Lung (tissue), 11 donors: ENCODE measurements at regions not wholly inside any gene's neighbourhood (a gene's known extent, or its start where the extent isn't known, plus 50 kb on each side); places are given as distances from the start of the nearest gene placed in this dataset.

Experiments used
- ATAC-seq: fragments of 200-7000 bp; cut with Tn5 transposase; one replicate; pipeline ENCODE4 v1.9.1; 2020; ENCODE audit warnings: moderate number of reproducible peaks; ENCODE audit not compliant: insufficient read depth, low FRiP score
- DNase-seq, 3 donors: peaks; one replicate each; pipeline ENCODE4 v3.0.0-alpha.2; 2013 to 2017
- H3K27ac ChIP-seq, 2 donors: one replicate each; pipeline ENCODE4 v1.5.1; 2013; ENCODE audit warnings: mild to moderate bottlenecking in 2 of 2, moderate library complexity in 2 of 2, control low read depth in 1 of 2, inconsistent platforms in 1 of 2, low read depth in 1 of 2, low read length in 1 of 2
- H3K27me3 ChIP-seq, 3 donors: one replicate each; pipeline ENCODE4 v1.5.1; 2013; ENCODE audit warnings: low read length in 2 of 3; ENCODE audit not compliant: control insufficient read depth in 3 of 3, insufficient read depth in 3 of 3
- H3K36me3 ChIP-seq, 4 donors: one replicate each; pipeline ENCODE4 v1.5.1; 2013; ENCODE audit warnings: low read length in 4 of 4, mild to moderate bottlenecking in 1 of 4, moderate library complexity in 1 of 4; ENCODE audit not compliant: control insufficient read depth in 4 of 4, insufficient read depth in 4 of 4
- H3K4me1 ChIP-seq, 5 donors: one replicate each; pipeline ENCODE4 v1.5.1; 2013; ENCODE audit warnings: low read length in 5 of 5, mild to moderate bottlenecking in 2 of 5, moderate library complexity in 1 of 5; ENCODE audit not compliant: control insufficient read depth in 5 of 5, insufficient read depth in 5 of 5
- H3K4me3 ChIP-seq: one replicate; pipeline ENCODE4 v1.5.1; 2013; ENCODE audit warnings: mild to moderate bottlenecking, control low read depth, moderate library complexity
- H3K9ac ChIP-seq, 2 donors: one replicate each; pipeline ENCODE4 v1.5.1; 2013; ENCODE audit warnings: low read length in 2 of 2, control low read depth in 1 of 2; ENCODE audit not compliant: insufficient read depth in 1 of 2
- H3K9me3 ChIP-seq, 4 donors: one replicate each; pipeline ENCODE4 v1.5.1; 2013; ENCODE audit warnings: low read length in 3 of 4, mild to moderate bottlenecking in 1 of 4, moderate library complexity in 1 of 4; ENCODE audit not compliant: control insufficient read depth in 4 of 4, insufficient read depth in 3 of 4
- WGBS, 2 donors: extraction: QIAGEN DNeasy Blood & Tissue Kit; methylation state at CpG; one replicate each; pipeline ENCODE4 v1.1.7; 2013; 5-methylcytosine and 5-hydroxymethylcytosine counted together
- TF ChIP-seq, protein P1 (sequence below): IDR thresholded peaks from 2 replicates; pipeline ENCODE4 v1.5.1; 2012; ENCODE audit warnings: mild to moderate bottlenecking; ENCODE audit errors: control extremely low read depth, extremely low read depth
- donor health status: control.
- donor health status: control.
- donor health status: Bipolar disorder and iron deficiency.
- donor health status: healthy.
- donor health status: DM: yes; HTN: yes; CAD: no.

GRCh38 chr22:49264696-49265095 is 563.0 kb downstream of the BRD1 start:
- Histone ChIP-seq H3K27me3 (peaks cover 0 to 34% (median 18%) of the 10 kb centered on the region in 3 donors), H3K27ac (no peak overlapping the region), H3K4me1 (no peaks in the 10 kb centered on the region), H3K4me3 (no peak overlapping the region), H3K9me3 (peaks cover 0 to 2% (median 0%) of the 10 kb centered on the region in 4 donors), H3K36me3 (no peaks in the 10 kb centered on the region), H3K9ac (no peak overlapping the region)
- TF ChIP-seq, protein P1, sequence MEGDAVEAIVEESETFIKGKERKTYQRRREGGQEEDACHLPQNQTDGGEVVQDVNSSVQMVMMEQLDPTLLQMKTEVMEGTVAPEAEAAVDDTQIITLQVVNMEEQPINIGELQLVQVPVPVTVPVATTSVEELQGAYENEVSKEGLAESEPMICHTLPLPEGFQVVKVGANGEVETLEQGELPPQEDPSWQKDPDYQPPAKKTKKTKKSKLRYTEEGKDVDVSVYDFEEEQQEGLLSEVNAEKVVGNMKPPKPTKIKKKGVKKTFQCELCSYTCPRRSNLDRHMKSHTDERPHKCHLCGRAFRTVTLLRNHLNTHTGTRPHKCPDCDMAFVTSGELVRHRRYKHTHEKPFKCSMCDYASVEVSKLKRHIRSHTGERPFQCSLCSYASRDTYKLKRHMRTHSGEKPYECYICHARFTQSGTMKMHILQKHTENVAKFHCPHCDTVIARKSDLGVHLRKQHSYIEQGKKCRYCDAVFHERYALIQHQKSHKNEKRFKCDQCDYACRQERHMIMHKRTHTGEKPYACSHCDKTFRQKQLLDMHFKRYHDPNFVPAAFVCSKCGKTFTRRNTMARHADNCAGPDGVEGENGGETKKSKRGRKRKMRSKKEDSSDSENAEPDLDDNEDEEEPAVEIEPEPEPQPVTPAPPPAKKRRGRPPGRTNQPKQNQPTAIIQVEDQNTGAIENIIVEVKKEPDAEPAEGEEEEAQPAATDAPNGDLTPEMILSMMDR: no peak
- 74 to 75% methylated on average over 11 of the region's 11 CpGs for WGBS, 2 donors
- DNase-seq (no peak), ATAC-seq (no peak)

DNA sequence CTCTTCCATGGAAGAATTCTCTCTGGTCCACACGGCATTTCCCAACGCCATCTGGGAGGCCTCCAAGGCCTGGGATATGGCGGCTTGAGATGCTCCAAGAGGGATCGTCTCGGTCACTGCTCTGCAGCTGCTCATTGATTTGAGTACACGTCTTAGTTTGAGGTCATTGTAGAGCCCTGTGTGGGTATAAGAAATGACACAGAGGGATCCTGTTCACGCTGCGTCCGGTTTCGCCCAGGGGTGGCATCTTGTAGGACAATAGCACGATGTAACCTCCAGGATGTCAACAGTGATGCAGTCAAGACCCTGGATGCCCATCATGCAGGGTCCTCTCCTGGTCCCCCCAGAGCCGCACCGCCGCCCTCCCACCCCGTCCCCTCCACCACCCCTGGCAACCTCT is 564.6 kb downstream of the BRD1 start:
- Histone ChIP-seq H3K27me3 (peaks cover 0 to 20% (median 9%) of the 10 kb centered on the region in 3 donors), H3K9me3 (peaks cover 0 to 2% (median 0%) of the 10 kb centered on the region in 4 donors), H3K4me1 (no peaks in the 10 kb centered on the region), H3K9ac (no peak overlapping the region), H3K36me3 (no peaks in the 10 kb centered on the region), H3K4me3 (no peak overlapping the region), H3K27ac (no peak overlapping the region)
- DNase-seq (no peak), ATAC-seq (no peak)
- TF ChIP-seq, protein P1: no peak
- 93 to 94% methylated on average over 15 of the region's 15 CpGs for WGBS, 2 donors

DNA sequence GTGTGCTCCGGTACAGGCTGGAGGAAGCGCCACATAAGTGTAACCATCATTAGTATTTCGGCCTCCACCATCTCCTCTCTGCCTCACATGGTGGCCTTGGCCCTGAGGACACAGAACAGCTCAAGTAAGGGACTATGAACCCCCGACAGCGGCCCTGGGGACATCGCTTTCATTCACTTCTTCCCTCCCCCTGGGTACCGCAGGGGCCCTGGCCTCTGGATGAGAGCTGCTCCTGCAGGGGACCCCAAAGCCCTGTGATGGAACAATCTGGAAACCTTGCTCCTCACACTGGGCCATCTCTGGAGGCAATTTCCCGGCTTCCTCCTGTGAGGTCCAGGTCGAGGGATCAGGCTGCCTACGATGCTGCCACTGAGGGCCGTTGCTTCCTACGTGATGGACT is 565.5 kb downstream of the BRD1 start:
- Histone ChIP-seq H3K27me3 (peaks cover 0 to 12% (median 0%) of the 10 kb centered on the region in 3 donors), H3K4me1 (no peaks in the 10 kb centered on the region), H3K9me3 (peaks cover 0 to 4% (median 0%) of the 10 kb centered on the region in 4 donors), H3K9ac (no peak overlapping the region), H3K4me3 (no peak overlapping the region), H3K36me3 (no peaks in the 10 kb centered on the region), H3K27ac (no peak overlapping the region)
- ATAC-seq (no peak), DNase-seq (no peak)
- TF ChIP-seq, protein P1: no peak
- WGBS, 2 donors: 90 to 94% methylated on average over 12 of the region's 12 CpGs

DNA sequence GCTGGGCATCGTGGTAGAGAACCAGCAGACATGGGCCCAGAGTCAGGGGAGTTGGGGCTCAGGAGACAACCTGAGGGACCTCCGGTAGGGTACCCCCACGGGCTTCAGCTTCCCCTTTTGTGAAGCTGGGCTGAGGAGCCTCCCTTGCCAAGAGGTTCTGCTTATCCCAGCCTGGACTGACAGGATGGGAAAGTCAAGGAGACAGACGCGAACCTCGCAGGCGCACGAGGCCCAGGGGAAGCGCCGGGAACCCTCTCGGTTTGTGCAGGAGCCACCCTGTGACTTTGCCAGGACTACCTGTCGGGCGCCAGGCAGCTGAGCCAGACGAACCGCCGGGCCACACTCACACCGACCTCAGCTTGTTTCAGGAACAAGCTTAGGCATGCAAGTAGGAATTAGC is 566.1 kb downstream of the BRD1 start:
- WGBS, 2 donors: 82 to 86% methylated on average over 17 of the region's 17 CpGs

More for the DNA sequence above, 566.1 kb downstream of the BRD1 start:
- Histone ChIP-seq H3K4me1 (no peaks in the 10 kb centered on the region), H3K9me3 (peaks cover 0 to 4% (median 0%) of the 10 kb centered on the region in 4 donors), H3K4me3 (no peak overlapping the region), H3K36me3 (no peaks in the 10 kb centered on the region), H3K9ac (no peak overlapping the region), H3K27me3 (peaks cover 0 to 7% (median 0%) of the 10 kb centered on the region in 3 donors), H3K27ac (no peak overlapping the region)
- DNase-seq: no peak
- TF ChIP-seq, protein P1: no peak
- no peak for ATAC-seq
